ENCODE measurements at regions not wholly inside any gene's neighbourhood (a gene's known extent, or its start where the extent isn't known, plus 50 kb on each side); places are given as distances from the start of the nearest gene placed in this dataset.

GRCh38 chr14:22039938-22040780 is 366.5 kb upstream of the OR4E1 start:
- TF ChIP-seq, protein P1, sequence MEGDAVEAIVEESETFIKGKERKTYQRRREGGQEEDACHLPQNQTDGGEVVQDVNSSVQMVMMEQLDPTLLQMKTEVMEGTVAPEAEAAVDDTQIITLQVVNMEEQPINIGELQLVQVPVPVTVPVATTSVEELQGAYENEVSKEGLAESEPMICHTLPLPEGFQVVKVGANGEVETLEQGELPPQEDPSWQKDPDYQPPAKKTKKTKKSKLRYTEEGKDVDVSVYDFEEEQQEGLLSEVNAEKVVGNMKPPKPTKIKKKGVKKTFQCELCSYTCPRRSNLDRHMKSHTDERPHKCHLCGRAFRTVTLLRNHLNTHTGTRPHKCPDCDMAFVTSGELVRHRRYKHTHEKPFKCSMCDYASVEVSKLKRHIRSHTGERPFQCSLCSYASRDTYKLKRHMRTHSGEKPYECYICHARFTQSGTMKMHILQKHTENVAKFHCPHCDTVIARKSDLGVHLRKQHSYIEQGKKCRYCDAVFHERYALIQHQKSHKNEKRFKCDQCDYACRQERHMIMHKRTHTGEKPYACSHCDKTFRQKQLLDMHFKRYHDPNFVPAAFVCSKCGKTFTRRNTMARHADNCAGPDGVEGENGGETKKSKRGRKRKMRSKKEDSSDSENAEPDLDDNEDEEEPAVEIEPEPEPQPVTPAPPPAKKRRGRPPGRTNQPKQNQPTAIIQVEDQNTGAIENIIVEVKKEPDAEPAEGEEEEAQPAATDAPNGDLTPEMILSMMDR (IDR thresholded peaks at IDR 0.05; ENCODE audit: low read depth, low read length) = peak; percentile 2
- DNase-seq (ENCODE audit: extremely low read depth, low read depth) = no peak

DNA sequence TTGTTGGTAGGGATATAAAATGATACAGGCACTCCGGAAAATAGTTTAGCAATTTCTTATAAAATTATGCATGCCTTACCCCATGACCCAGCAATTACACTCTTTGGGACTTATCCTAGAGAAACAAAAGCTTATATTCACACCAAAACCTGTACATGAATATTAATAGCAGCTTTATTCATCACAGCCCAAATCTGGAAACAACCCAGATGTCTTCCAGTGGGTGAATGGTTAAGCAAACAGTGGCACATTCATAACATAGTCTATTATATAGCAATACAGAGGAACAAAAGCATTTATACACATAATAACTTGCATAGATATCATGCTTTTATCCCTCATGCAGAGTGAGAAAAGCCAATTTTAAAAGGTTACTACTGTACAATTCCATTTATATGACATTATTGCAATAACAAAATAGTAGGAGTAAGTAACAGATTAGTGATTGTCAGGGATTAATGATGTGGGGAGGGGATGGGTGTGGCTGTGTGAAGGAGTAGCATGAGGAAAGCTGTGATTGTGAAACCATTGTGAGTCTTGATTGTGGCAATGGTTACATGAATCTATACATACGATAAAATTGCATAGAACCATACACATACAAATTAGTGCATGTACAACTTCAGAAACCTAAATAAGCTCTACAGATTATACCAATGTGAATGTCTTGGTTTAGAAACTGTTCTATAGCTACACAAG is 363.1 kb upstream of the OR4E1 start:
- no peak for DNase-seq (ENCODE audit: extremely low read depth, low read depth)
- TF ChIP-seq, protein P1 (IDR thresholded peaks at IDR 0.05; ENCODE audit: low read depth, low read length) = no peak

GRCh38 chr14:22026527-22026926 is 352.9 kb upstream of the OR4E1 start:
- TF ChIP-seq, protein P1 (IDR thresholded peaks at IDR 0.05; ENCODE audit: low read depth, low read length) = no peak
- no peak for DNase-seq (ENCODE audit: extremely low read depth, low read depth)

DNA sequence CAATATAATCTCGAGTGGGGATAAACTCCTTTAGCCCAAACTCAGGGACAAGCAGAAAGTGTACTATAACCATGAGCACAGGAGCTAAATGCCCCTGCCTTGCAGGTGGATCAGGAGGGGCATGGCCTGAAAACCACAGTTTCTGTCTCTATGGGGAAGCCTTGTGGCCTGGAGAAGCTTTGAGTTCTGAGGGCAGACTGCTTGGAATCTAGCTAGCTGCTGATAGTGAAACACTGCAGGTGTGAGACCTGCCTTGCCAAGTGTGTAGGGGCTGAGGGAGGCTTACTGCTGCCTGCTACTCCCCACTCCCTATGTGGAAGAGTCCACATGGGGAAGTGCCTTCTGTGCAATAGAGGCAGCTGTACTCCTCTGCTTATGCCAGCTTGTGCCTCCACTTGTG is 352.3 kb upstream of the OR4E1 start:
- no peak for DNase-seq (ENCODE audit: extremely low read depth, low read depth)
- TF ChIP-seq, protein P1 (IDR thresholded peaks at IDR 0.05; ENCODE audit: low read depth, low read length) = no peak

DNA sequence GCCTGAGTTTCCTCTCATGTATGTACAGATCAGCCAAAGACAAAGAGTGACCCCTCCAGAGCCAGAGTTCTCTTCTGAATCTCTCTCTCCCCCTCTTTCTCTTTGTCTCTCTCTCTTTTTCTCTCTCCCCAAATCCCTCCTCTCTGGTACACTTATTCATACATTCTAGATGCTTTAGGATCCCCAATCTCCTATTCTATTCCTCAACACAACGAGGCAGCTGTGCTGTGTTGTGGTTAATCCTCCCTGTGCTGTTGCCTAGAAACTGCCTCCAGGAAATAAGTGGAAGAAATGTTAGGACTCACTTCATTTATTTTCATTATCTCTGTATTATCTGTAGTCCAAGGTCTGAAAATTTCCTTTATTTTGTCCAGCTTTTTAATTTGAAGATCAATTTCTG is 350.5 kb upstream of the OR4E1 start:
- TF ChIP-seq, protein P1 (IDR thresholded peaks at IDR 0.05; ENCODE audit: low read depth, low read length) = no peak
- no peak for DNase-seq (ENCODE audit: extremely low read depth, low read depth)

DNA sequence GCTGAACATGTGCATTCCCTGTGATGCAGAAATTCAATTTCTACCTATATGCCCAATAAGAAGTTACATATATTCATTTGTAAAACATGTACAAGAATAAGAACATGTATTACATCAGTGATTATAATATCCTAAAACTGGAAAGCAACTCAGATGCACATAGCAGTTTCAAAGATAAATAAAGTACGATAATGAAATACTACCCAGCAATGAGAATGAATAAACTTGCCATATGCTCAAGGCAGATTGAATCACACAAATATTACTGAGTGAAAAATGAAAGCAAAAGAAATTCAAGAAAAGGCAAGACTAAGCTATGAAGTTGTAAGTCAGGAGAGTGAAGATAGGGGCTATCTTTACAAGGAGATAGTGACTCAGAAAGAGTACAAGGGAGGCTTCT is 345.3 kb upstream of the OR4E1 start:
- TF ChIP-seq, protein P1 (IDR thresholded peaks at IDR 0.05; ENCODE audit: low read depth, low read length) = no peak
- no peak for DNase-seq (ENCODE audit: extremely low read depth, low read depth)

DNA sequence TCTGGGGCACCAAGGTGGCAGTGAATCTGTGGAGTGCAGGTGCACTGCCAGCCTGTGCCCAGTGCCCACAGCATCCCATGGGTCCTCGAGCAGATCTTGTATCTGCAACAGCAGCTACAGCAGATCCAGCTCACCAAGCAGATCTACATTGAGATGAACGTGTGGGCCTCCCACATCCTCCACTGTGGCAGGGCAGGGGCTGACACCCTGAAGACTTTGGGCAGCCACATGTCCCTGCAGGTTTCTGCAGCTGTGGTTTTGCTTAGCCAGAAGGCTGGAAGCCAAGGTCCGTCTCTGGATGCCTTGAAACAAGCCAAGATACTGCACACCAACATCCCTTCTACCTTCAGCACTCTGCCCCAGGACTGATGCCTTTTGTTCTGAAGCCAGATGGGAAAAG is 338.8 kb upstream of the OR4E1 start:
- TF ChIP-seq, protein P1 (IDR thresholded peaks at IDR 0.05; ENCODE audit: low read depth, low read length) = no peak
- no peak for DNase-seq (ENCODE audit: extremely low read depth, low read depth)

Measured in AG09319 (cell line).